Activated naive CD4-positive, alpha-beta T cell treated with anti-CD3 and anti-CD28 coated beads for 36 hours (primary cell): ENCODE measurements at regions not wholly inside any gene's neighbourhood (a gene's known extent, or its start where the extent isn't known, plus 50 kb on each side); places are given as distances from the start of the nearest gene placed in this dataset.

Experiments used
- CTCF ChIA-PET: fragments of 350-600 bp; sonication (Branson Sonifier 250); formaldehyde crosslinking; loops from one replicate; lab custom pipeline; 2021; ENCODE audit warnings: antibody characterized with exemption; lab: Charles Lee
- DNase-seq: peaks from one replicate; pipeline ENCODE4 v3.0.0-alpha.2; 2020
- H3K27ac Mint-ChIP-seq: one replicate; pipeline ENCODE4 v1.8.0; 2021; ENCODE audit warnings: mild to moderate bottlenecking, mixed read lengths
- H3K27me3 Mint-ChIP-seq: one replicate; pipeline ENCODE4 v1.8.0; 2021; ENCODE audit warnings: low read depth, mixed read lengths
- H3K36me3 Mint-ChIP-seq: one replicate; pipeline ENCODE4 v1.8.0; 2021; ENCODE audit warnings: low read depth, mixed read lengths
- H3K4me1 Mint-ChIP-seq: one replicate; pipeline ENCODE4 v1.8.0; 2021; ENCODE audit warnings: low read depth, mixed read lengths
- H3K4me3 Mint-ChIP-seq: one replicate; pipeline ENCODE4 v1.8.0; 2021; ENCODE audit warnings: mild to moderate bottlenecking, moderate library complexity, mixed read lengths
- H3K9me3 Mint-ChIP-seq: one replicate; pipeline ENCODE4 v1.8.0; 2021; ENCODE audit warnings: mixed read lengths
- intact Hi-C: fragments of 100-400 bp; cut with micrococcal nuclease; formaldehyde crosslinking; loops from one replicate; pipeline ENCODE4 v1.15.1; 2023

DNA sequence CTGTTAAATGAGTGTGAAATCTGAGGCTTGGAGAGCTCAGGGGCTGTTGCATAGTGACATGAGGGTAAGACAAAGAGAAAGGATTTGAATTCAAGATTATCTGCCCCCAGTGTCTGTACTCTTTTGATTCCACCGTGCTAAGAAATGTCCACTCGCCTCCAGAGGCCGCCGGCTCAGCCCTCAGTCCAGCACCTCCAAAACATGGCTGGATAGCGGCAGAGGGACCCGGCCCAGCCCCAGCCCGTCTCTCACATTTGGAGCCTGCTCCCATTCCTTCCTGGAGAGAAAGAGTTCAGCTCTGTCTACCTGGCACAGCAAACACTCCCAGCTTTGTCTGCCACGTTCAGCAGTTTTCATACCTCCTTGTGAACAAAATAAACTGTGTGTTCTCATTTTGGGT is 84.8 kb upstream of the IQSEC1 start:
- Mint-ChIP-seq H3K9me3 (peaks cover 16% of the 10 kb centered on the region), H3K4me3 (no peak overlapping the region), H3K4me1 (no peaks in the 10 kb centered on the region), H3K36me3 (no peaks in the 10 kb centered on the region), H3K27ac (no peak overlapping the region), H3K27me3 (no peaks in the 10 kb centered on the region)
- CTCF ChIA-PET, result no interaction called here
- intact Hi-C loops, result no loop called here
- DNase-seq, result no peak

DNA sequence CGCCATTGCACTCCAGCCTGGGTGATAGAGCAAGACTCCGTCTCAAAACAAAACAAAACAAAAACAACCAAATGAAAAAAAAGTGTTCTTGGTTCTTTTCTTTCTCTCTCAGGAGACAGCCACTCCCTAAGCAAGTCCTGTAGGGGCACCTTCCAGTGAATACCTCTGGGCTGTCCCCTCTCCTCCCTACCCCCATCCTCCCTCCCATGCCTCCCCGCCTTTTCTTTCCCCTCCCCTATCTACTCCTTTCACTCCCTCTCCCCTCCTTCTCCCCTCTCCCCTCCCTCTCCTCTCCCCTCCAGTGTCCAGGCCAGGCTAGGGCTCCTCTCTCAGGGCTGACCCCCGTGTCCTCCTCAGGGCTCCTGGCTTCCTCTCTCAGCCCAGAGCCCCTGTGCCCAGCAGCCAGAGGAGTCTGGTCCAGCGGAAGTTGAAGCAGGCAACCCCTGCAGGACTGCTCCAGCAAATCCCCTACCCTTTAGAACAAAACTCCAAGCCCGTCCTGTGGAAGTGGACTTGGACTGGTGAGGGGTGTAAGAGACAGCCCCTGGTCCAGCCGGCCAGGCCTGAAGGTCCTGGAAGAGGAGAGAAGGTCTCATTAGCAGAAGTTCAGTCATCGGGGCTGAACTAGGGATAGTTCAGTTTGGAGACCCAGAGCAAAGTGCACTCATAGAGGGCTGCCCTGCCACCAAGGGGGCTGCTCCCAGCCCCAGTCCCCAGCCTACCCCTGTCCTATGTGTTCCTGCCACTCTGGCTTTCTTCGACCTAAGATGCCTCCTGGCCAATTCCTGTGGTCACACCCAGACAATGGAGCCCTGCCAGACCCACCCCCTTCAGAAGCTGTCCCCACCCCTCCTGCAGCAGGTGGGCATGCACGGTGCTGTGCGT is 79.8 kb upstream of the IQSEC1 start:
- peaks cover 16% of the 10 kb centered on the region for H3K9me3 Mint-ChIP-seq
- peaks cover 7% of the 10 kb centered on the region for H3K4me1 Mint-ChIP-seq
- intact Hi-C loops, result no loop called here
- no peaks in the 10 kb centered on the region for H3K27me3 Mint-ChIP-seq
- no peaks in the 10 kb centered on the region for H3K36me3 Mint-ChIP-seq
- no peak for DNase-seq
- H3K4me3 Mint-ChIP-seq, result no peak overlapping the region
- no peak overlapping the region for H3K27ac Mint-ChIP-seq
- CTCF ChIA-PET, result no interaction called here

DNA sequence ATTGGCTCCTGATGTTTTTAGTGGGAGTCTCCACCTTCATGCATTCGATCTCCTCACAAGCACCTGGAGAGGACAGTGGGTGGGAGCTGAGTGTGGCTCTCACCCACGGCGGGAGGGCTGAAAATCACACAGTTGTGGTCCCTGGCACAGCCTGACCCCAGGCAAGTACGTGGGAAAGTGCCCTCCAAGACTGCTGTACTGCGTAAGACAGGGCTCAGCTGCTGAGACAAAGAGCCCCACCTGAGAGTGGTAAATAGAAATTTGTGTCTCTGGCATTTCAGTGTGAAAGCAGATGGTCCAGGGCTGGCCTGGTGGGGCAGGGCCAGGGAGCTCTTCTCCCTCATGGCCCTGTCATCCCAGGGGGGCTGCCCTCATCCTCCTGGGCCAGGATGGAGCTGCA is 77.4 kb upstream of the IQSEC1 start:
- DNase-seq, result no peak
- Mint-ChIP-seq H3K27ac (no peak overlapping the region), H3K27me3 (no peaks in the 10 kb centered on the region), H3K9me3 (peaks cover 11% of the 10 kb centered on the region), H3K4me1 (peaks cover 7% of the 10 kb centered on the region), H3K4me3 (no peak overlapping the region), H3K36me3 (no peaks in the 10 kb centered on the region)
- intact Hi-C loops, result no loop called here
- CTCF ChIA-PET, result no interaction called here

DNA sequence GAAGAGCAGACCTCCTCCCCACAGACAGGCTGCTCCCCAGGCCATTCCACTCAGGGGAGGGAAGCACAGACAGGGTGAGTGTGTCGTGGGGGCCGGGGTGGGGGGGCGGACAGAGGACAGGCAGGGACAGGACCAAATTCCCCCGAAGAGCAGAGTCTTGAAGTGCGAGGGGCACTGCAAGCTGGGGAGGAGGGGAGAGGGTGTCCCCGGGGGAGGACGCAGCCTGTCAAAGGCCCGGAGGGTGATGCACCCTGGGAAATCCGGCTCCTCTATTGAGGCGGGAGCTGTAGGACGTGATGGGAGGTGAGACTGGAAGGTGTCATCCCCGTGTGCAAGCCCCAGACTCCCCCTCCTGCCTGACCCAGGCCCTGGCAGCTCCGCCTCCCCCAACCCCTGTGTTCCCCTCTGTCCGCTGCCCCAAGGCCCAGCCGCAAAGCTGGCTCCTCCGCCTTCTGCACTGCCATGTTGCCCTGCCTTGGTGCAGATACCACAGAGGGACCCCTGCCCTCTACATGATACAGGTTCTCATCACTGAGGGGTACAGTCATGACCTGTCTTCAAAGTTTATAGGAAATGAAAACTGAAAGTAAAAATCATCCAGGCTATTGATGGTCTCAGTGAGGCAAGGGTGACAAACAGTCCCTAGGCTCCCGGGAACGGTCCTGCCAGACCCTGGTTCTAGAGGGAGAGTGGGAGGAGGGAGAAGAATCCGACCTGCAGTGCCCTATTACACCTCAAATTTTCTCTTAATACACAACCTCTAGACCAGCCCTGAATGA is 76.3 kb upstream of the IQSEC1 start:
- CTCF ChIA-PET, result no interaction called here
- peak overlapping the region; percentile 68 for H3K27ac Mint-ChIP-seq
- intact Hi-C loops, result no loop called here

DNA sequence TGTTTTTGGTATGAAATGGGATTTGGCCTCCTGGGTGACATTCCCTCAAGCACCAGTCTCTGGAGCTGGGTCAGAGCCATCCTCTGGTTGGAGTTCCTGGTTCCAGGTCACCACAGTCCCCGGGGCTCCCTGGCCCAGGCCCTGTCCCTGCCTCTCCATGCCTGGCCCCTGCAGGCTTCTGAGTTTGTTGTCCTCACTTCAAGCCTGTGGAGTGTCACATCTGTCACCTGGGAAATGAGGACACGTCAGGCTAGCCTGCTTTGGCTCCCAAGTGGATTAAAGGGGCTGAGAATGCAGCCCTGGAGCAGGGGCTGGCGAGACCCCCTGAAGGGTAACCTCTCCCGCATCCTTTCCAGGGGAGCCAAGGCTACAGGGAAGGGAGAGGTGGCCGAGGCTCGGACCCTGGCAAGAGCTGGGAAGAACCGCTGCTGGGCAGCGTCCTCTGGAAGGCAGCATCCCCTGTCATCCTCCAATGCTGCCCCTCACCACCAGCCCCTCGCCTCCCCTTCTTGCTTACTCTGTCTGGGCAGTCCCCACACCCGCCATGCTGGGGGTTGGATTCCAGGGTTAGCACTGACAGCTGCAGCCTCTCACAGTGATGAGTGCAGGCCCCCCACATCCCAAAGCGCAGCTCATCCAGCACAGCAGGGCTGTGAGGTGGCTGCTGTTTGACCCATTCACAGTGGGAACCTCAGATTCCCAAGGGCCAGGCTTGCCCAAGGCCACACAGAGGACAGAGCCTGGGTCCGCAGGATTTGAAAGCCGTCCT is 75.5 kb upstream of the IQSEC1 start:
- no peaks in the 10 kb centered on the region for H3K9me3 Mint-ChIP-seq
- H3K4me1 Mint-ChIP-seq, result peaks cover 7% of the 10 kb centered on the region
- H3K27me3 Mint-ChIP-seq, result no peaks in the 10 kb centered on the region
- intact Hi-C loops, result no loop called here
- H3K36me3 Mint-ChIP-seq, result no peaks in the 10 kb centered on the region
- DNase-seq, result no peak
- no peak overlapping the region for H3K4me3 Mint-ChIP-seq
- CTCF ChIA-PET, result no interaction called here
- H3K27ac Mint-ChIP-seq, result no peak overlapping the region

More for the DNA sequence above, 76.3 kb upstream of the IQSEC1 start:
- Mint-ChIP-seq H3K36me3 (no peaks in the 10 kb centered on the region), H3K27me3 (no peaks in the 10 kb centered on the region), H3K9me3 (peaks cover 2% of the 10 kb centered on the region), H3K4me1 (peaks cover 7% of the 10 kb centered on the region), H3K4me3 (no peak overlapping the region)
- no peak for DNase-seq

DNA sequence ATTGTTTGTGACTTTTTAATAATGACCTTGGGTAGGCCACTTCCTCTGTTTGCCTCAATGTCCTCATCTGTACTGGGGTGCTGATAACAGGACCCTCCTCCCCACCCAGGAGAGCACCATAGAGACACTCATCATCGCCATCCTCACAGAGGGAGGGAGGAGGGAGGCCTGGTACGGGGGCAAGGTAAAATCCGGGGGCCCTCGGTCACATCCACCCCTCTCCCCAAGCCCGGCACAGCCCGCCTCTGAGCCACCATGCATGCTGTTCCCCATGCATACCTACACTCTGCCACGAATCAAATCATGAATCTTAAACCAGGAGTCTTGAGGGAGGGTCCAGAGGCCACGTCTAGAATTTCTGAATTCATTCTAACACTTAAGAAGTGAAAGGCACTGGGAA is 74.9 kb upstream of the IQSEC1 start:
- CTCF ChIA-PET, result no interaction called here
- intact Hi-C loops, result no loop called here
- no peak for DNase-seq
- no peaks in the 10 kb centered on the region for H3K9me3 Mint-ChIP-seq
- H3K4me1 Mint-ChIP-seq, result peaks cover 7% of the 10 kb centered on the region
- H3K27ac Mint-ChIP-seq, result no peak overlapping the region
- no peaks in the 10 kb centered on the region for H3K36me3 Mint-ChIP-seq
- H3K27me3 Mint-ChIP-seq, result no peaks in the 10 kb centered on the region
- H3K4me3 Mint-ChIP-seq, result no peak overlapping the region

DNA sequence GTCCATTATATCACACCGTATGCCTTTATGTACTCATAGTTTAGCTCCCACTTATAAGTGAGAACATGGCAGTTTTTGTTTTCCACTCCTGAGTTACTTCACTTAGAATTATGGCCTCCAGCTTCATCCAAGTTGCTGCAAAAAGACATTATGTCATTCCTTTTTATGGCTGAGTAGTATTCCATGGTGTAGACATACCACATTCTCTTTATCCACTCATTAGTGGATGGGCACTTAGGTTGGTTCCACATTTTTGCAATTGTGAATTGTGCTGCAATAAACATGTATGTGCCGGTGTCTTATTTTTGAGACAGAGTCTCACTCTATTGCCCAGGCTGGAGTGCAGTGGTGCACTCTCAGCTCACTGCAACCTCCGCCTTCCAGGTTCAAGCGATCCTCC is 74.1 kb upstream of the IQSEC1 start:
- Mint-ChIP-seq H3K9me3 (no peaks in the 10 kb centered on the region), H3K4me3 (no peak overlapping the region), H3K27ac (no peak overlapping the region), H3K27me3 (no peaks in the 10 kb centered on the region), H3K4me1 (peaks cover 7% of the 10 kb centered on the region), H3K36me3 (no peaks in the 10 kb centered on the region)
- DNase-seq, result no peak
- intact Hi-C loops, result no loop called here
- CTCF ChIA-PET, result interaction anchor here (1.0 kb wide), 1 partner anchor 501 kb away, joined by 3 read pairs; no protein-coding TSS in a partner anchor

DNA sequence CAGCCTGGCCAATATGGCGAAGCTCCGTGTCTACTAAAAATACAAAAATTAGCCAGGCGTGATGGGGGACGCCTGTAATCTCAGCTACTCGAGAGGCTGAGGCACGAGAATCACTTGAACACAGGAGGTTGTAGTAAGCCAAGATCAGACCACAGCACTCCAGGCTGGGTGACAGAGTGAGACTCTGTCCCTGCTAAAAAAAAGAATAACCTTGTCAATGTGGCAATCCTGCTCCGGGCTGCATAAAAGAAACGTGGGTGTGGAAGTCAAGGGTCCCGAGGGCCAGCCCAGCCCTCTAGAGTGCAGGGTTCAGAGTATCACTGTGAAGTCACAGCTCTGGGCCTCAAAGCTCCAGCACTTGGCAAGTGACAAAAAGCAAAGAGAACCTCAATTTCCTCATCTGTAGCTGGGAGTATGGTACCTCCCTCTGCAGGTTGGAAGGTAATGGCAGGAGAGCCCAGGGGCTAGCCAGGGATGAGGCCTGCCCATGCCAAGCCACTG is 73.5 kb upstream of the IQSEC1 start:
- intact Hi-C loops, result no loop called here
- DNase-seq, result no peak
- Mint-ChIP-seq H3K4me1 (peaks cover 7% of the 10 kb centered on the region), H3K36me3 (no peaks in the 10 kb centered on the region), H3K4me3 (no peak overlapping the region), H3K27me3 (no peaks in the 10 kb centered on the region), H3K9me3 (no peaks in the 10 kb centered on the region), H3K27ac (no peak overlapping the region)
- CTCF ChIA-PET, result interaction anchor here (1.0 kb wide), 1 partner anchor 501 kb away, joined by 3 read pairs; no protein-coding TSS in a partner anchor

DNA sequence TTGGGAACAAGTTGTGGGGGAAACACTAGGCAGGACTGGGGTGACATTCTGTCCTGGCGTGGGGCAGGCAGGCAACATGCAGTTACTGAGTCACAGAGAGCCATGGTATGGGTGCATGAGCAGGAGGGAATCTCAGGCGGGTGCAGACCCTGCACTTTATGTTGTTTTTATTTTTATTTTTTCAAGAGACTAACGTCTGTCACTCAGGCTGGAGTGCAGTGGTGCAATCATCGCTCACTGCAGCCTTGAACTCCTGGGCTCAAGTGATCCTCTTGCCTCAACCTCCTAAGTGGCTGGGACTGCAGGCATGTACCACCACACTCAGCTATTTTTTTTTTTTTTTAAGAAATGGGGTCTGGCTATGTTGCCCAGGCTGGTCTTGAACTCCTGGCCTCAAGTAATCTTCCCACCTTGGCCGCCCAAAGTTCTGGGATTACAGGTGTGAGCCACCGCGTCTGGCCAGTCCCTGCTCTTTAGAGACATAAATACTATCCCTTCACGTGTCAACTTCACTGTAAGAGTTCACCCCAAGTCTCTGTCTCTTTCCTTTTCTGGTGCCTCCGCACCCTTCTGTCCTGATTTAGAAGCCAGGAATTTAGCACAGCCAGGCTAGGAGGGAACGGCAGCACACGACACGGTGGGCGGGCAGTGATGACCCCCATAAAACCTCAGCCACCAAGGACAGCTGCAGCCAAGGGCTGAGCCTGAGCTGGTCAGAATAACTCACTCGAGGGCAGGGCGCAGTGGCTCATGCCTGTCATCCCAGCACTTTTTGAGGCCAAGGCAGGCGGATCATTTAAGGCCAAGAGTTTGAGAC is 72.8 kb upstream of the IQSEC1 start:
- CTCF ChIA-PET, result interaction anchor here (1.0 to 1.4 kb wide), 2 partner anchors 307 to 502 kb away, joined by 3 to 4 read pairs; no protein-coding TSS in a partner anchor
- H3K27ac Mint-ChIP-seq, result no peak overlapping the region

DNA sequence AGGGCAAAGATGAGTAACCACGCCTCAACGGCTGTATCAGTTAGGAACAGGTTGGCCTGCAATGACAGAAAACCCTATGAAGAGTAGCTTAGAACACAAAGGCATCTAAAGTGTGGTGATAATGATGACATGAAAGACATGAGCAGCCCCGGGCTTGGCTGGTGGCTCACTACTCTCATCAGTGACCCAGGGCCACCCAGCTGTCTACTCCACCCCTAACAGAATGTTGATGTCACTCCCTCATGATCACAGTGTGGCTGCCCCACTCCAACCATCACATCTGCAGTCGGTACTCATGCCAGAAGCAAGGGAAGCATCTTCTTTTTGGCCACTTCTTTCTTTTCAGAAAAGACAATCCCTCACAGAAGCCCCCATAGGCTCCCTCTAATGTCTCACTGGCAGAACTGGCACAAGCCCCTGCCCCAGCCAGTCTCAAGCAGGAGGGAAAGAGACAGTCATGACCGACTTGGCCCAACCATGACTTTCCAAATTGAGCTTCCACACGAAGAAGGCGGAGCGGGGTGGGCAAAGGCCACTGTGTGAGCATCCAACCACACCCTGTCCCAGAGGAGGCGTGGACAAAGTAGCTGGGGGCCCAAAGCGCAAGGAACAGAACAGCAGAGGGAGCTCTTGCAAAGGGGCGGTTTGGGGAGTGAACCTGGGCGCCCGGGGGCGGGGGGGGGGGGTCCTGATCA is 72.0 kb upstream of the IQSEC1 start:
- Mint-ChIP-seq H3K9me3 (no peaks in the 10 kb centered on the region), H3K27me3 (no peaks in the 10 kb centered on the region), H3K4me3 (no peak overlapping the region), H3K4me1 (peaks cover 7% of the 10 kb centered on the region), H3K36me3 (no peaks in the 10 kb centered on the region), H3K27ac (no peak overlapping the region)
- CTCF ChIA-PET, result interaction anchor here (1.4 kb wide), 1 partner anchor 308 kb away, joined by 4 read pairs; no protein-coding TSS in a partner anchor
- DNase-seq, result no peak
- intact Hi-C loops, result no loop called here

More for the DNA sequence above, 72.8 kb upstream of the IQSEC1 start:
- no peaks in the 10 kb centered on the region for H3K27me3 Mint-ChIP-seq
- no peaks in the 10 kb centered on the region for H3K36me3 Mint-ChIP-seq
- peaks cover 7% of the 10 kb centered on the region for H3K4me1 Mint-ChIP-seq
- DNase-seq, result no peak
- intact Hi-C loops, result no loop called here
- H3K9me3 Mint-ChIP-seq, result no peaks in the 10 kb centered on the region
- H3K4me3 Mint-ChIP-seq, result no peak overlapping the region
